Liver (tissue), 3 donors: ENCODE measurements at regions not wholly inside any gene's neighbourhood (a gene's known extent, or its start where the extent isn't known, plus 50 kb on each side); places are given as distances from the start of the nearest gene placed in this dataset.

ENCODE experiments used
- CTCF ChIP-seq: fragments of 150-350 bp; IDR thresholded peaks from 2 replicates; pipeline ENCODE4 v1.5.1; 2017; ENCODE audit warnings: improper control_type of control experiment, low read depth, low read length; ENCODE audit not compliant: missing input control
- GABPA ChIP-seq, 2 donors: IDR thresholded peaks in 1 of 2; conservative IDR thresholded peaks in 1 of 2; 2 replicates each; pipeline ENCODE4 v1.6.1; 2016; ENCODE audit warnings: antibody characterized with exemption in 2 of 2, mild to moderate bottlenecking in 1 of 2, moderate library complexity in 1 of 2
- JUND ChIP-seq, 2 donors: IDR thresholded peaks; 2 replicates each; pipeline ENCODE4 v1.6.1; 2016; ENCODE audit warnings: antibody characterized with exemption in 2 of 2
- NR2F2 ChIP-seq: IDR thresholded peaks from 2 replicates; pipeline ENCODE4 v1.6.1; 2016; ENCODE audit warnings: antibody characterized with exemption
- RAD21 ChIP-seq, 2 donors: IDR thresholded peaks; 2 replicates each; pipeline ENCODE4 v1.6.1; 2016; ENCODE audit warnings: antibody characterized with exemption in 2 of 2, mild to moderate bottlenecking in 2 of 2
- SP1 ChIP-seq: IDR thresholded peaks from 2 replicates; pipeline ENCODE4 v1.6.1; 2018; ENCODE audit warnings: antibody characterized with exemption, mild to moderate bottlenecking
- TAF1 ChIP-seq: conservative IDR thresholded peaks from 2 replicates; pipeline ENCODE4 v1.6.1; 2016; ENCODE audit warnings: antibody characterized with exemption, mild to moderate bottlenecking
- YY1 ChIP-seq: IDR thresholded peaks from 2 replicates; pipeline ENCODE4 v1.6.1; 2016; ENCODE audit warnings: antibody characterized with exemption, mild to moderate bottlenecking
- donor health status: healthy.
- donor health status: healthy.

GRCh38 chr16:26667307-26667706 is 399.4 kb upstream of the C16orf82 start:
- no peak for TF ChIP-seq CTCF
- no peak for TF ChIP-seq RAD21 (IDR thresholded peaks at IDR 0.05)
- no peak for TF ChIP-seq JUND (IDR thresholded peaks at IDR 0.05)
- no peak for TF ChIP-seq GABPA (IDR thresholded peaks at IDR 0.05 in 1 of 2, conservative IDR thresholded peaks at IDR 0.05 in 1 of 2)
- TF ChIP-seq YY1 = no peak
- no peak for TF ChIP-seq TAF1
- no peak for TF ChIP-seq NR2F2
- TF ChIP-seq SP1 = no peak
